HG03571 (cell line): ENCODE measurements at regions not wholly inside any gene's neighbourhood (a gene's known extent, or its start where the extent isn't known, plus 50 kb on each side); places are given as distances from the start of the nearest gene placed in this dataset.
"Not testable (repeated sequence)": the region's sequence is repeated elsewhere in the genome, so short reads cannot be mapped to it uniquely, and the experiment has no call there.

Source experiments
- ATAC-seq: cut with Tn5 transposase; IDR thresholded peaks from one replicate; pipeline ENCODE4 v1.9.1; 2021; ENCODE audit not compliant: unreplicated experiment

DNA sequence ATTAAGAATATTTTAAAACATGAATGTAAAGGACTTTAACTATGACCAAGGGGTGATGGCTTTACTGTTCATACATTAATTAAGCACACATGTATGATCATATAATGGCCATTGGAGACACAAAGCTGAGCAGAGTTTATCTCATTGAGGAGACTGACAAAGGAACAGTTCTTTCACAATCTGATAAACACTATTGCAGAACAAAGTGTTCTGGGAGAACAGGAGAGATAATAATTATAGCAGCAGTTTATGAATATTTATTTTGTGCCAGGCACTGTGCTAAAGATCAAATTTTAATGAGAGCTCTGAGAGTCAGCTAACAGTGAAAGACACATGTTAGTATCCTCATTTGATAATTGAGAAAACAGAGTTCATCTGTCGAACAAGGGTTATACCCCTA is 242.4 kb upstream of the NR3C2 start:
- ATAC-seq, result no peak

DNA sequence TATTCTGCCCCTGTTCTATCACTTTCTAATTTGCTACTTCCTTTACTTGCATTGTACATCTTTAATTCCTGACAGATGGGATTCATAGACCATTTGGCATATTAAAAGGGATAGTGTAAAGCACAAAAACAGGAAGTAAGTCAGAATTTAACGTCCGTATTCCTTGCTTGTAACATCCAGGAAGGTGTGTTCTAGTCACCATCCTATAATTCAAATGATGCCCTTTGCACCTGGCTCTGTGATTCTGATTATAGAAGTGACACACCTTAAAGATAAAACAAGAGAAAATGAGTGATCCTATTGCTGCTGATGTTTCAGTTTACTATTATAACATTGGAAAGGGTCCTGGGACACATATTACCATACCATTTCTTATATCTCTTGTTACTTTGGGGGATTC is 238.7 kb upstream of the NR3C2 start:
- ATAC-seq, result no peak

DNA sequence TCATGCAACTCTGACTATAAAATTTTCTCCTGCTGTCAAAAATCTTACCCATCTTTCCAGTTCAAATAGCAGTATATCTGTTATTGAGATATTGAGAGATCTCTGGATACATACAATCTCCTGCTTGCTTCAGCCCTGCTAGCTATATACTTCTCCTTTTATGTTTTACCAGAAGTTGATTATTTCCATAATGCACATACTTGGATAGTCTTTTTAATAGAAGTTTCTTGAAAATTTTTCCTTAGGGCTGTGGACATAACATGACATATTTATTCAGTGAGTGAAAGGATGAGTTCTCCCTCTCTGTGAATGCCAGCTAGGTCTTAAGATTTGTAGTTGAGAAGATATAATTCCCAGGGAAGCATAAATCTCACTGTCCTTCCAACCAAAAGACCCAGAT is 234.1 kb upstream of the NR3C2 start:
- no peak for ATAC-seq

DNA sequence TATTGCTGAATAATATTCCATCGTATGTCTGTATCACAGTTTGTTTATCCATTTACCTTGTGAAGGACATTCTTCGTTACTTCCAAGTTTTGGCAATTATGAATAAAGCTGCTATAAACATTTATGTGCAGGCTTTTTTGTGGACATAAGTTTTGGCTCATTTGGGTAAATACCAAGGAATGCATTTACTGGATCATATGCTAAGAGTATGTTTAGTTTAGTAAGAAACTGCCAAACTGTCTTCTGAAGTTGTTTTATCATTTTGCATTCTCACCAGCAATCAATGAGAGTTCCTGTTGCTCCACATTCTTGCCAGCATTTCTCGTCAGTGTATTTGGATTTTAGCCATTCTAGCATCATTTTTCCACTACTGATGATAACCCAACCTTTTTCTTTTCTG is 232.7 kb upstream of the NR3C2 start:
- no peak for ATAC-seq

DNA sequence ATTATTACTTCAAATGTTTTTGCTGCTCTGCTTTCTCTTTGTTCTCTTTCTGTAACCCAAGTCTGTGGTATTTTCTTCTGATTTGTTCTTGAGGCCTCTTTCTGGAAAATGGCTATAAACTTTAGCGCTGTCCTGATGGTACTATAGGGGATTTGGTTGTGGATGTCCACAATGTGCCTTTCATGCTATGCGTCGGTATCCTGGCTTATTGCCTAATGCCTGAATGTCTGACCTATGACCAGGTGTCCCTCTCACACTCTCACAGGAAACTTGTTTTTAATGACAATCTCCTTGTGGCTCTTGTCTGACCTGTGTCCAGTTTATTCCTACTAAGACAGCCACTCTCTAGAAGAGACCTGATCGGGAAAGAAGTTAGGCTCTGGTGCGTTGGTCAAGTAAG is 222.4 kb upstream of the NR3C2 start:
- no peak for ATAC-seq

DNA sequence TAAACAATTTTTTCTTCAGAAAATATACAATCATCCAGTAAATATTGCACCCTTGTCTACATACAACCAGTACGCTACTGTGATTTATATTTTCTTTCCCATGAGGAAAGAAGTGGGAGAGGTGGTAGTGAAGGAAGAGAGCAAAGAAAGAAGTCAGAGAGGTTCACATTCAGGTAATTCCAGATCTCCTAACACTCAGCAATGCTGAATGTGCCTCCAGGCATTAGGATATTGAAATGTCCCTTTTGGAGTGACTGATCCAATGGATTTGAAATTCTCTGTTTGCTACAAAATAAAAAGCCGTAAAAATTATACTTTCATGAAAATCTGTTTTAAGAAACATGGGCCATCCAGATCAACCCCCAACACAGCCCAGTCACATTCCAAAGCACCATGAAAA is 211.9 kb upstream of the NR3C2 start:
- ATAC-seq, result no peak

DNA sequence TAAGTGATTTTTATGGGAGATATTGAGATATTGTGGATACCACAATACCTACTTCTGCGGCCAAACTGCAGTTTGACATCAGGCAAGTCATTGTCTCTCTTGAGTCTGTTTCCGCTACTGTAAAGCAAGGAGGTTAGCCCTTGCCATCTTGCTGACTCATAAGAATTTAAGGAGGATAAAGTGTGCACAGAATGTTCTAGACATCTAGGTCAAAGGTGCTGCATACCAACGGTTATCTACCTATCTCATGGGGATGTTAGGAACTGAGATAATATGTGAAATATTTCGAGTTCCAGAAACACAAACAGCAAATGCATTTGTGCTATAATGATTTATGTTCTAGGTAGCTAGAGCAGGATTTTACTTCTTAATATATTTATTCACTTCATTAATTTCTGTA is 211.5 kb upstream of the NR3C2 start:
- no peak for ATAC-seq

DNA sequence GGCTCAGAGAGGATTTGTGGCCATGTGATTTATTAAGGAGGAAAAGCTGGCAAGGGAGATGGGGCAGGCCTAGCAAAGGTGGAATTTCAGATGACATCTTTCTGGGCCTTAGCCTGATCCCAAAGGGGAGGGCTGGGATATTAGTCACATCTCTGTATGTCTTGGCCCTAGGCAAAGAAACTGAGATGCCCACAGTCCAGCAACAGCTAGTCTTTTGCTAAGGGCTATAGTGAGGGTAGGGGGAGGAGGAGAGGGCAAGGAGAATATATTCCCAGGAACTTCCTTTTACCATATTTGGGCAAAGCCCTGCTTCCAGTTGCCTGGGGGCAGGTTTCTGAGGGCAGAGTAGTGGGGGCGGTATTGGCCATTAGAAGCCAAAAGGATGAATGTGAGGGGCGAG is 209.8 kb upstream of the NR3C2 start:
- no peak for ATAC-seq

DNA sequence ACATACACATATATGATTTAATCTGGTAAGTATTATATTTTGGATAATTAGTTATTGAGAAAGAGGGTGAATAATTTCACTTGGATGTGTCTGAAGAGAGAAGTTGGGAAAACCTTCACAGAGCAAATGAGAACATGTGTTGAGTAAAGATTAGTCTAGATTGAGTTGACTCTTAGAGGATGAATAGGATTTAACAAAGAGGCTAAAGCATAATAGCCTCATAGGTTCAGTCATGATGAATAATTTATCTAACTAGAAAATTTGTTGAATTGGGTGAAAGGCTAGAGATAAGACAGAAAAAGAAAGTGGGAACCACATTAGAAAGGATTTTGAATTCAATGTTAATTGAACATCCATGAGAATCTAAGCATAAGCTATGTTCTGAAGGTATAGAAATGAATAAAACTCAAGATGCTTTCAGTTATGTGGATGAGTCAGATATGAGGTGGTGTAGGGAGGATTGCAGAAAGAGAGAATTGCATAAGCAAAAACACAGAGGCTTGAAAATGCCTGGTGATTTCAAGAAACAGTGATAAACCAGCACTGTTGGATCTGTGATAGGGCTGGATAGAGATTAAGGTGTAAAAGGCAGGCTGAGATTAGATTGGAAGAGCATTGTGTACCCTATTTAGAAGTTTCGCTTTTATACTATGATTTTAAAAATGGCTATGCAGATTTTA is 207.6 kb upstream of the NR3C2 start:
- ATAC-seq, result no peak

DNA sequence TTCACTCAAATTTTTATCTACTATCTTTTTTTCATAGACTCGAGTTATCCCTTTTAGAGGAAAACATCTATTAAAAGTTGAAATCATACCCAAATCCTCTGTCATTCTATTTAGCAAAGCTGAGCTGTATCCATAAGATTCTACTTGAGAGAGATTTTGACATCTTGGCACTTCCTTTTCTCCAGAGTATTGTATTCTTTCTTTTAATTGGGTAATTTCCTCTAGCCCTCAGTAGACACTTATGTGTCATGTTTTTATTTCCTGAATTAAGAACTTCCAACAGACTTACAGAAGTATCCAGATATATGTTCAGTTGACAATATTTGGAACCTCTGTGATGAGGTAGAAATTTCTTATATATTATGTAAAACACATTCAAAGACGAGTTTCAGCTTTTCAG is 201.6 kb upstream of the NR3C2 start:
- no peak for ATAC-seq

DNA sequence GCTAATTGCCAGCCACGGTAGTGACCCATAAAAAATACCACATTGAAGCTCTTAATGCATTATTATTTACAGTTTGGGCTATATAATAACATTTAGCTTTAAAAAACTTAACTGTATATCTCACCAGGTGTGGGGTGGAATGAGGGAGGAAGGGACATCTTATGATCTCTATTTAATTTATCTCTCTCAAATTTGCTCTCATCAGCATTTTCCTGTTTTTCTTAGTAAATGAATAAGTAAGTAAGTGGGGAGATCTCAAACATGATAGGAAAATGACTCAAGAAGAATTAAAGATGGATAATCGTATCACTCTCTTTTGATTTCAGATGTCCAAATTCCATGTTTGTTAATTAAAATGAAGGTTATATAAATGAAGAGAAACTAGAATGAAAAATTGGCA is 200.7 kb upstream of the NR3C2 start:
- no peak for ATAC-seq

DNA sequence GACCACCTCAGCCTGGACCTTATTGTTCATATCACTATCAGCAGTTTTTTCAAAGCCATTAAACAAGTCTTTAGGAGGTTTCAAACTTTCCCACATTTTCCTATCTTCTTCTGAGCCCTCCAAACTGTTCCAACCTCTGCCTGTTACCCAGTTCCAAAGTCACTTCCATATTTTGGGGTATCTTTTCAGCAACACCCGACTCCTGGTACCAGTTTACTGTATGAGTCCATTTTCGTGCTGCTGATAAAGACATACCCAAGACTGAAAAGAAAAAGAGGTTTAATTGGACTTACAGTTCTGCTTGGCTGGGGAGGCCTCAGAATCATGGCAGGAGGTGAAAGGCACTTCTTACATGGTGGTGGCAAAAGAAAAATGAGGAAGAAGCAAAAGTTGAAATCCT is 195.9 kb upstream of the NR3C2 start:
- not testable (repeated sequence) for ATAC-seq

DNA sequence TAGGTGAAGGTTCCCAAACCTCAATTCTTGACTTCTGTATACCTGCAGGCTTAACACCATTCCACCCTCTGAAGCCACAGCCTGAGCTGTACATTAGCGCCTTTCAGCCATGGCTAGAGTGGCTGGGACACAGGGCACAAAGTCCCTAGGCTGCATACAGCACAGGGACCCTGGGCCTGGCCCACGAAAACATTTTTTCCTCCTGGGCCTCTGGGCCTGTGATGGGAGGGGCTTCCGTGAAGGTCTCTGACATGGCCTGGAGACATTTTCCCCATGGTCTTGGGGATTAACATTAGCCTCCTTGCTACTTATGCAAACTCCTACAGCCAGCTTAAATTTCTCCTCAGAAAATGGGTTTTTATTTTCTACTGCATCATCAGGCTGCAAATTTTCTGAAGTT is 195.2 kb upstream of the NR3C2 start:
- ATAC-seq, result not testable (repeated sequence)

DNA sequence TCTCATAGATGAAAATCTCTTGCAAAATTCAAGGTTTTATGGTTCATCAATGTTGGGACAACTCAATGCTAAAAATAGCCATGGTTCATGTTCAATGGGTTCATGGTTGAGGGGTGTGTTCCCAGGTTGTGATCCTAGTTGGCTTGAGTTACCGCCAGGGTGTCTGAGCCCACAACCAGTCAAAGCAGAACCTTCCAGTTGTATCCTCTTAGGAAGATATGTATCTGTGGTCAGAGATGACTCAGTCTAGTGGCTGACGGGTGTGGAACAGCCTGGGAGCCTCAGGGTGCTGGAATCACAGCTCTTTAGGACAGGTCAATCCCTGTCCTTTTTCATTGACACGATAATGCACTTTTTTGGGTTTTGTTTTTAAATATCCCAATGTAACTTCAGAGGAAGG is 192.3 kb upstream of the NR3C2 start:
- no peak for ATAC-seq

DNA sequence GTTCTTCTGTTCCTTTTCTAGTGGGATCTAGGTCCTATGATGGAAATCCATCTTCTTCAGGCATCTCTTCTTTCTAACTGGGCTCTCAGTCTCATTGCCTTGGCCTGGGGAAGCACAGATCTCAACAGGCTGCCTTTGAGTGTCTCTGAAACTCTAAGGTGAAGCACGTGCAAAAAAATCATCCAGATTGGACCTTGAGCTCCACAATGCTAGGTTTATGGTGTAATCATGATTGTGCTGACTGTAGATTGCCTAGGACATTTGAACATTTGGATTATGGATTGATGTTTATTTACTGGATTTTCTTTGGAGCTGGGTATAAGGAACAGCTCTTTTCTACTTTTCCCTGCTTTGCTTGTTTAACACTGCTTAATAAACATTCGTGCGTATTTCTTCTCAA is 191.5 kb upstream of the NR3C2 start:
- ATAC-seq, result no peak

DNA sequence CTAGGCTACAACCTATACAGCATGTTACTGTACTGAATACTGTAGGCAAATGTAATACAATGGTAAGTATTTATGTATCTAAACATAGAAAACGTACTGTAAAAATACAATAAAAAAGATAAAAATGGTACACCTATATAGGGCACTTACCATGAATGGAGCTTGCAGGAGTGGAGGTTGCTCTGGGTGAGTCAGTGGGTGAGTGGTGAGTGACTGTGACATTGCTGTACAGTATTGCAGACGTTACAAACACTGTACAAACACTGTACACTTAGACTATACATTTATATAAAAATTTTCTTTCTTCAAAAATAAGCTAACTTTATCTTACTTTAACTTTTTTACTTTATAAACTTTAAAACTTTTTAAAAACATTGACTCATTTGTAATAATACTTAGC is 190.3 kb upstream of the NR3C2 start:
- ATAC-seq, result no peak

DNA sequence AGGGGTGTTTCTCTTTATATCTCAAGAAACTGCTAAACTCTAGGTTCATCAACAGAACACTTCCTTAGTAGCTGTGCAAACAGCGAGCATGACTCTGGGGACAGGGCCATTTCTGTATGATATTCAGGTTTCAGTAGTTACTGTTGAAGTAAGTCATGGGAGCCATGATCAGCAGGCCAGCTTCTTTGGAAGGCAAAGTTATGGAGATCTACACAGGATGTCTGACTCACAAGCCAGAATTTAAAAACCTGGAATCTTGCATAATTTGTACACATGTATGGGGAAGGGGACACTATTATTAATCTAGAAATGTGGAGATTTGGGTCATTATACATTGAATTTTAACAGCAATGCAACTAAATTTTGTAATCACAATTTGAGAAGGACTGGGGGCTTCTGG is 187.8 kb upstream of the NR3C2 start:
- no peak for ATAC-seq

DNA sequence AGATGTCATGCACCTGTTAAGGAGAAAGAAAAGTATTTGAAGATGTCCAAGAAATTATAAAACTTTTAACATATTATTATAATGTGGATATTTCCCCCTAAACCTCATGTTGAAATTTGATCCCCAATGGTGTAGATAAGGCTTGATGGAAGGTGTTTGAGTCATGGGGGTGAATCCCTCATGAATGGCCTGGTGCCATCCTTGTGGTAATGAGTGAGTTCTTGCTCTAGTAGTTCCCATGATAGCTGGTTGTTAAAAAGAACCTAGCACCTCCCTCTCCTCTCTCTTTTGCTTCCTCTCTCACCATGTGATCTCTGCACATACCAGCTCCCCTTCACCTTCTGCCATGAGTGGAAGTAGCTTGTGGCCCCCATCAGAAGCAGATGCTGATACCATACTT is 176.6 kb upstream of the NR3C2 start:
- ATAC-seq, result no peak

DNA sequence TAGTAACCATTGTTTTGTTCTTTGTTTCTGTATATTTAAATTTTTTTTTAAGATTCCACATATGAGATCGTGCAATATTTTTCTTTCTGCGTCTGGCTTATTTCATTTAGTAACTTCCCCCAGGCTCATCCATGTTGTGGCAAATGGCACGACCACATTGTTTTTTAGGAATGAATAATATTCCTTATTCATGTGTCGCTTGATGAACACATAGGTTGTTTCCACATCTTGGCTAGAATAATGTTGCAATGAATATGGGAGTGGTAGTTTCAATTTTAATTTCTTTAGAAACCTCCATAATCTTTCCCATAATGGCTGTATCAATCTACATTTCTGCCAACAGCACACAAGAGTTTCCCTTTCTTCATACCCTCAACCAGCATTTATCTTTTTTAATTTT is 166.8 kb upstream of the NR3C2 start:
- no peak for ATAC-seq

DNA sequence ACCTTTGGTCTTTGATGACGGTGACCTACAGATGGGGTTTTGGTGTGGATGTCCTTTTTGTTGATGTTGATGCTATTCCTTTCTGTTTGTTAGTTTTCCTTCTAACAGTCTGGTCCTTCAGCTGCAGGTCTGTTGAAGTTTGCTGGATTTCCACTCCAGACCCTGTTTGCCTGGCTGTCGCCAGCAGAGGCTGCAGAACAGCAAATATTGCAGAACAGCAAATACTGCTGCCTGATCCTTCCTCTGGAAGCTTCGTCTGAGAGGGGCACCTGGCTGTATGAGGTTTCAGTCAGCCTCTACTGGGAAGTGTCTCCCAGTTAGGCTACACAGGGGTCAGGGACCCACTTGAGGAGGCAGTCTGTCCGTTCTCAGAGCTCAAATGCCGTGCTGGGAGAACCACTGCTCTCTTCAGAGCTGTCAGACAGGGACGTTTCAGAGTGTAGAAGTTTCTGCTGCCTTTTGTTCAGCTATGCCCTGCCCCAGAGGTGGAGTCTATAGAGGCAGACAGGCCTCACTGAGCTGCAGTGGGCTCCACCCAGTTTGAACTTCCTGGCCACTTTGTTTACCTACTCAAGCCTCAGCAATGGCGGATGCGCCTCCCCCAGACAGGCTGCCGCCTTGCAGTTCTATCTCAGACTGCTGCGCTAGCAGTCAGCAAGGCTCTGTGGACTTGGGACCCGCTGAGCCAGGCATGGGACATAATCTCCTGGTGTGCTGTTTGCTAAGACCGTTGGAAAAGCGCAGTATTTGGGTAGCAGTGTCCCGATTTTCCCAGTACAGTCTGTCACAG is 156.4 kb upstream of the NR3C2 start:
- not testable (repeated sequence) for ATAC-seq

DNA sequence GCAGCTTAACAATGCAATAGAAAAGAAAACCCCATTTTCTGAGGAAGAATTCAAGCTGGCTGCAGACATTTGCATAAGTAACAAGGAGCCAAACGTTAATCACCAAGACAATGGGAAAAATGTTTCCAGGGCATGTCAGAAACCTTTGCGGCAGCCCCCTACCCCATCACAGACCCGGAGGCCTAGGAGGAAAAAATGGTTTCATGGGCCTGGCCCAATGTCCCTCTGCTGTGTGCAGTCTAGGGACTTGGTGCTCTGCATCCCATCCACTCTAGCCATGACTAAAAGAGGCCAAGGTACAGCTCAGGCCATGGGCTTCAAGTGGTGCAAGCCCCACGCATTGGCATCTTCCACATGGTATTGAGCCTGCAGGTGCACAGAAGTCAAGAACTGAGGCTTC is 147.0 kb upstream of the NR3C2 start:
- no peak for ATAC-seq

DNA sequence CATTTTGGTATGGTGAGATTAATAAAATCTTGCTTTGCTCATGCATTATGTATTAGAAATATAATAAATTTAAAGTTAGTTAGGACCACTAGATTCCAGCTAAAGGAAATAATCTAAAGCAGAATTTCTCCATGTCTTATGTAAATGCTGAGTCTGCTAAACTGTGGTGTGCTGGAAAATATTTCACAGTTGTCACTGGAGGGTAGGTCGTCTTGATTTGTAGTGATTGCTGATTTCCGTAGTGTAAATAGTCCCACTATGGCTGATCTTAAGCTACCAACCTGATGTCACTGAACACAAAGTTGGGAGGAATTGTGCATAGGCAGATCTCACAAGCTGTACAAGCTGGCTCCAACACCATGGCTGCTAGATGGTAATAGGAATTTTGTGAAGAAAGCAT is 133.4 kb upstream of the NR3C2 start:
- no peak for ATAC-seq

DNA sequence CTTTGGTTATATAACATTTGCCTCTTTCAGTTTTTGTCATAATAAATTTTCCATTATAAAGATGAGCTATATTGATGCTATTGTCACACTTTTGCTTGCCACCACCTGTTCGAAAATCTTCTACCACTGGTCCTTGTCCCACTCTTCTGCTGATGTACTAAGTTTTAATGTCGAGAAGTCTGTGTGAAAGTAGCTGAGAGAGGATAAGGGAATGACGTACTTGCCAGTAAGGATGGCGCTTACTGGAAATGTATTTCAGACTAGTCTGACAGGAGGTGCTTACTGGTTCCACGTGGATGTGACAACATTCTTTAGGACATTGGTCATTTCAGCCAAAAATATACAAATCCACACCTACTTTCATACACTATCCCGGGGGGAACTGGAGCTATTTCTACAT is 132.7 kb upstream of the NR3C2 start:
- no peak for ATAC-seq
